ENCODE measurements at regions not wholly inside any gene's neighbourhood (a gene's known extent, or its start where the extent isn't known, plus 50 kb on each side); places are given as distances from the start of the nearest gene placed in this dataset.
A peak's percentile ranks its signal among the peaks of the same experiment; 100 is the strongest.

- no peak for DNase-seq (ENCODE audit: low read depth)
- no peak overlapping the region for H3K4me3 ChIP-seq (replicated peaks; ENCODE audit: low read depth, low read length)
- TF ChIP-seq CTCF (IDR thresholded peaks at IDR 0.05; ENCODE audit: low read length, missing control alignments), result no peak
Observed at GRCh38 chr6:12419631-12420272, 129.6 kb downstream of the EDN1 start.

GRCh38 chr6:12420626-12421025 lies 130.5 kb downstream of the EDN1 start:
- no peak for DNase-seq (ENCODE audit: low read depth)
- H3K4me3 ChIP-seq (replicated peaks; ENCODE audit: low read depth, low read length), result no peak overlapping the region
- TF ChIP-seq CTCF (IDR thresholded peaks at IDR 0.05; ENCODE audit: low read length, missing control alignments), result no peak

- no peak overlapping the region for H3K4me3 ChIP-seq (replicated peaks; ENCODE audit: low read depth, low read length)
- DNase-seq (ENCODE audit: low read depth), result no peak
- no peak for TF ChIP-seq CTCF (IDR thresholded peaks at IDR 0.05; ENCODE audit: low read length, missing control alignments)
Observed at GRCh38 chr6:12421596-12421995, 131.4 kb downstream of the EDN1 start.

GRCh38 chr6:12422848-12423247 lies 132.7 kb downstream of the EDN1 start:
- no peak for DNase-seq (ENCODE audit: low read depth)
- TF ChIP-seq CTCF (IDR thresholded peaks at IDR 0.05; ENCODE audit: low read length, missing control alignments), result no peak
- H3K4me3 ChIP-seq (replicated peaks; ENCODE audit: low read depth, low read length), result no peak overlapping the region

GRCh38 chr6:12423832-12424231 lies 133.7 kb downstream of the EDN1 start:
- no peak overlapping the region for H3K4me3 ChIP-seq (replicated peaks; ENCODE audit: low read depth, low read length)
- DNase-seq (ENCODE audit: low read depth), result peak; percentile 37
- no peak for TF ChIP-seq CTCF (IDR thresholded peaks at IDR 0.05; ENCODE audit: low read length, missing control alignments)

- no peak for TF ChIP-seq CTCF (IDR thresholded peaks at IDR 0.05; ENCODE audit: low read length, missing control alignments)
- no peak for DNase-seq (ENCODE audit: low read depth)
- H3K4me3 ChIP-seq (replicated peaks; ENCODE audit: low read depth, low read length), result no peak overlapping the region
Observed at GRCh38 chr6:12426121-12426520, 136.0 kb downstream of the EDN1 start.

- TF ChIP-seq CTCF (IDR thresholded peaks at IDR 0.05; ENCODE audit: low read length, missing control alignments), result no peak
- no peak for DNase-seq (ENCODE audit: low read depth)
- no peak overlapping the region for H3K4me3 ChIP-seq (replicated peaks; ENCODE audit: low read depth, low read length)
Observed at GRCh38 chr6:12431023-12431422, 140.9 kb downstream of the EDN1 start.

Measured in fibroblast of pulmonary artery (primary cell).